NCI-H748 treated with DMSO at 0.1 percent for 48 hours (cell line): ENCODE measurements at regions not wholly inside any gene's neighbourhood (a gene's known extent, or its start where the extent isn't known, plus 50 kb on each side); places are given as distances from the start of the nearest gene placed in this dataset.
"Not testable (repeated sequence)": the region's sequence is repeated elsewhere in the genome, so short reads cannot be mapped to it uniquely, and the experiment has no call there.

Source experiments
- DNase-seq: peaks from one replicate; lab custom pipeline; 2025; lab: John Stamatoyannopoulos, UW

DNA sequence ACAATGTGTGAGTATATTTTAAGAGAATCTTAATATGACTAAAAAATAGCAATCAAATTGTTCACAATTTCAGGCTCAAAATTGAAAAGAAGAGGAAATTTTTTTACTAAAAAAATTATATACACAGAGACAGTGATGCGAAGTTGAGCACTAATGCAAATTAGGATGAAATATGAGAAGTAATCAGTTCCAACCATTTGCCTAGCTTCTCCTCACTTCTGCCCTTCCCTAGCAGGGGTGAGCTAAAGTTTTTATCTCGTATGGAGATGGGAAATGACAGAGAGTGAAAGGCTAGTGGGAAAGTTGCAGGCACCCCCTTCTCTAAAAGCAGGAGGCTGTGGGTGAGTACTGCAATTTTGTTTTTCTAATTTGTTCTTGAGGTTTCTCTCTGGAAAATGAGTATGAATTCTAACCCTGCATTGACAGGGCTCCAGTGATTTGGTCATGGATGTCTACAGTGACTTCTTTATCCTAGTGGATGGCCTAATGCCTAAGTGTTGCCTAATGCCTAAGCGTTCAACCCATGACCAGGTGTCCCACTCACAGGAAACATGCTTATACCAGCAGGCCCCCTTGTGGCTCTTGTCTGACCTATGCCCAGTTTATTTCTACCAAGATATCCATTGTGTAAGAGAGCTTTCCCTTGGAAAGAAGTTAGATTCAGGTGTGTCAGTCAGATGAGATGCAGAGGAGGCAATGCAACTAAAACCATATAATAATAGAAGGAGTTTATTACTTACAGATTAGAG lies 78.0 kb upstream of the HNMT start:
- peak; percentile 7 for DNase-seq

DNA sequence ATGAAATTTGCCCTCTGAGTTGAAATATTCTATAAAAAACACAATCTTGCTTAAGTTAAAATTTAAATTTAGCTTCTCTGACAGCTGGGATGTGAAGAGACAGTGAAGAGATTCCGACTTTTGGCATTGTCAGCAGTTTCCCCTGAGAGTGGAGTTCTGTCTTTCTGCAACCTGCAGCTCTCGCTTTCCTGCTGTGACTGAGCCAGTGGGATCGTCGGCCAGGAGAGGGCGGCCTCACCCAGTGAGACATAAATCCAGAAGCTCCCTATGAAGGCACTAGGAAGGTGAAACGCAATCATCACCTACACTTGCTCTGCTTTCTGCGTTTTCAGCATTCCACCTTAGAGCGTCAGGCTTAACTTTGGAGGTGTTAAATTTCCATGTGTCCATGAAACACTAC lies 75.4 kb upstream of the HNMT start:
- peak; percentile 42 for DNase-seq

DNA sequence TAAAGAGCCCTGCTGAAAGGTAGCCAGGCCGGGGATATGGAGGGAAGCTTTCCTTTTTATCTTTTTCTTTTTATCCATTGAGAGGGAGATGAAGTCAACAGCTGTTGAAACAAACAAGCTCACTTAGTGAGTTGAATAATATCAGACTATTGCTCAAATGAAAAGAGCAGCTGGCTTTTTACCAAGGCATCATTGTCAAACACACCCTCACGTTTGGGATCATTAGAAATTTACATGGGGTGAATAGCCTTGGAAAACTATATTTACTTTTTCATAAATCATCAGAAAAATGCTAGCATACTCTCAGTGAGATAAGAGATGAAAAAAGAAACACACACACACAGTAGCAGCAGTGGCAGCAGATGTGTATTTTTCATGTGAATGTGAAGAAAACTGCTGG lies 71.5 kb upstream of the HNMT start:
- DNase-seq, result peak; percentile 85

DNA sequence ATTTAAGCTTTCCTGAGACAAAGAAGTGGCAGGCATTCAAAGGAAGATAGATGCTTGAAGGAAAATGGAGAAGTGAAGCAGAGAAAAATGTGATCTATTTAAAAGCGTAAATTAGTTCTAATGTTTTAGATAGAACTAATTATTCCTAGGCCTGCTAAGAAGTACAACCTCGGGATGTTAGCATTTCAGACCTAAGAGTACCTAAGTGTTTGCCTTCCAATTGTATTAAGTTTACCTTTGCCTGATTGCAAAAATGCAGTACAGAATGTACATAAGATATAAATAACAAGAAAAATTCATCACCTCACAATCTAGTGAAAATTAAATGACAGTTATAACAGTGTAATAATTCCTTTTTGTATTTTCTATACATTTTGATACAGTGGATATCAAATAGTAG lies 71.1 kb upstream of the HNMT start:
- DNase-seq, result peak; percentile 40

DNA sequence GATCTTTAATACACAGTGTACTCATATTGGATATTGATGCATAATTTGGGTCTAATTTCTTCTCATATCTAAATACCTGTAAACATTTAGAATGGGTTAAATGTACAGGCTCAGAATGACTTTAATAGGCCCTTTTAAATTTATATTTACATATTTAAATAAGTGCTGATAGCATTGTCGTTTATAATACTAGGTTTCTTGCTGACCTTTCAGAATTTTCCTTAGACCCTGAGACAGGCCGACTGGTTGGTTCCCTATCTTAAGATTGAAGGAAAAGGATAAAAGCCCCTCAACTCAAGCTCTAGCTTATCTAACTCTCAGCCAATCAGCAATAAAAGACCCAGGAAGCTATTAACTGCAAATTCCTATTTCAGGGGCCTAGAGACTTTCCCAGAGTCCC lies 67.8 kb upstream of the HNMT start:
- DNase-seq, result no peak

DNA sequence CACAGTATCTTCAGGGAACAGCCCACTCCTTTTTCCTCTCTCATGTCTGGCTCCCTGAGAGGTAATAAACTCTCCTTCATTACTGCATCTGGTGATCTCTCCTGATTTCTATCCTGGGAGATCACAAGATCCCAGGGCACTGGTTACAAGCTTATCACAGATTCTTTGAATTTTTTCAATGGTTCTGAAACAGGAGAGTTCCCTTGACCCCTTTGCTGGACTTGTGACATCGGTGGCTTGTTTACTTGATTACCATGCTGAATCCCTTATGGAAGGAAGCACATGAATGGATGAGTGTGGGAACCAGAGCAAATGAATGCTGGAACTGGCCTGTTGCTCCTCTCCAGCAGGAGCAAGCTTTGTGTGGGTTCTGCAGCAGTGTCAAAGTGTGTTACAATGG lies 67.2 kb upstream of the HNMT start:
- no peak for DNase-seq

DNA sequence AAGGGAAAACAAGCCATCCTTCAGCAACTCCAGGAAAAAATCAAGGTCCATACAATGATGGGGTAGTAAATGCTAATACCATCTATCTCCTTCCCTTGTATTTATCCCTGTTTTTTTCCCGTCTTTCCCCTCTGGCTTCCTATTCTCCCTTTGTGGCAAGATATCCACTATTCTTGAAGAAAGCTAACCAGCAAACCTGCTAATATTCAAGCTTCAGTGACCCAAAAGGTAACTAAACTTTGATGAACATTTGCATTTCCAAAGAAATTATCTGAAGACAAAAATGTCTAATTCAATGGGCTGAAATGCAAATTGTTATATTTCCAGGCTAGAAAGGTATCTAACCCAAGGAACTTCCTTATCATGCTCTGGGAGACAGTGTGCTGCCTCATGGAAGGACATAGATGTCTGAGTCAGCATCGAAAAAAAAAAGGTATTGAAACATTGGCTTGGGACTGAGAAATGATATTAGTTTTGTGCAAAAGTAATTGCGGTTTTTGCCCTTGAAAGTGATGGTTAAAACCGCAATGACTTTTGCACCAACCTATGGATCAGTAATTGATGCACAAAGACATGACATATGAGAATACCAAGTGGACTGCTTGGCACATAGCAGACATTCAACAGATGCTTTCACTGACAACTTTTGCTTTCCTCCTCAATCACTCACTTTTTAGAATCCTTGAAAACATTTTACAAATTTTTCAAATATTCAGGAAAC lies 63.7 kb upstream of the HNMT start:
- DNase-seq, result no peak

DNA sequence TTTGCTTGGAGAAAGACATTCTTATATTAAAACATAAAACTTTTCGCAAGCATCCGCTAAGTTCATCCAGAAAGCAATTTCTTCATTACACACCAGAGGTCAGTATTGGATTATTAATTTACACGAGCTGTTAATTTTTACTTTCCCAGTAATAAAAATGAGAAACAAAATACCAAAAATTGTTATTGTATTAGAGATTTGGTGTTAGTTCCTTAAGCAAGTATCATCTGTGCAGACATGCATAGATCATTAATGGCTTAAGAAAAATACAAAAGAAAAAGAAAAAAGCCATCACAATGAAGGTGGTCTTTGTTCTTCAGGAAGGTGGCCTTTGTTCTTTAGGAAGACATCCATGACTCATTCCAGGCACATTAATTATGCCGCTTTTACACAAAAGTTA lies 53.6 kb upstream of the HNMT start:
- no peak for DNase-seq

DNA sequence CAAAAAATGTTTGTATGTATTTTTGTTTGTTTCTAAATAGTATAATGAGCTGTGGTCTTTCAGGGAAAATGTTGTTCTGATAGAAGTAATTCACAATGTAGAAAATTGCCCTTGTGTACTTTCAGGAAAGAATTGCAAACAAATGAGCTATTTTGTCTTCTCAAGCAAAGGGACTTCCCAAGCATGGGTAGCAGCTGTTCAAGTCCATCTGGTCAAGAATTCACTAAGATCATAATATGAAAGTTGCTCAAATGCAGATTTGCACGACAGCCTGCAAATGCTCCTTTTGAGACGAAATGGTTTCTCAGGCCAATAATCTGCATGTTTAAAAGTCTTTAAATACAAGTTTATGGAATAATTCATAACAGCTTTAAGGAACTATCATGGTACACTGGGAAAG lies 51.9 kb upstream of the HNMT start:
- no peak for DNase-seq

DNA sequence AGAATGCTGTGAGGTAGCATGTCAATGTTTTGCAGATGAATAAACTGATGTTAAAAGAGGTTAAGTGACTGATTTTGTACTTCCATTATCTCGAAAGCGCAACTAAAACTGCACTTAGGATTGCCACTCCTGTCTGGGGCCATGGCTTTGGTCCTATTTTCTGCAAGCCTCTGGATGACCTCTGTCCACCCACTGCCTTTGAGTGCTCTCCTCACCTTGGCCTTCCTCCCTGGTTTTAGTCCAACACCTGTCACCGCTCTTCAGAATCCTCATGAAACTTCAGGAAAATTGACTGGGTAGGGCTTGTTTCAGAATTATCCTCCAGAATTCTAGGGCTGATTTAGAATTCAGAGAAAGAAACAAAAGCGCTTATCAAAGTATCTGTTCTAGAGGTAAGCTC lies 51.1 kb upstream of the HNMT start:
- DNase-seq, result no peak

DNA sequence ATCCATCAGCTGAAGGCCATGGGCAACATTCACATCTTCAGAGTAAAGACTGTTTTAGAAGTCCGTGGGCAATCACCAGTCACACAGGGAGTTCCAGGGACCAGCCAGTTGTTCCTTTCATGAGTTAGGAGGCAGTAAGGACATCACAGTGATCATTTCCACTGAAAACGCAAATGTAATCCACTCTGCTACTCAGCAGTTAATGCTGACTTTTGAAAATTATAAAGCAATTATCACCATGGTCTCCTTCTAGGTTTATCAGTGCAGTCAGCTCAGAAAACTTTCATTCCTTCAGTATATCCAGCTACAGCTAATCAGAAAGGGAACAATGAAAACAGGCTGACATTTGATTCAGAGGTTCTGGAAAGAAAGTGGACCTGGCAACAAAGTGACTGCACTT lies 50.6 kb upstream of the HNMT start:
- DNase-seq, result not testable (repeated sequence)
